D721Med (cell line): ENCODE measurements at regions not wholly inside any gene's neighbourhood (a gene's known extent, or its start where the extent isn't known, plus 50 kb on each side); places are given as distances from the start of the nearest gene placed in this dataset.
A peak's percentile ranks its signal among the peaks of the same experiment; 100 is the strongest.

Experiments
- DNase-seq: peaks from one replicate; pipeline ENCODE4 v3.0.0; 2011; ENCODE audit warnings: low spot score; ENCODE audit not compliant: insufficient read length
- FAIRE-seq: peaks from 2 replicates; lab custom pipeline; 2011; peaks lifted over from hg19 to GRCh38; lab: Jason Lieb, UNC
- CTCF ChIP-seq: IDR thresholded peaks from 2 replicates; pipeline ENCODE4 v1.5.1; 2012; ENCODE audit warnings: mild to moderate bottlenecking, control low read depth; ENCODE audit not compliant: insufficient read depth; ENCODE audit errors: missing control alignments

- no peak for DNase-seq
- no peak for TF ChIP-seq CTCF
- no peak for FAIRE-seq
These were observed 174.3 kb downstream of the SLIT2 start for GRCh38 chr4:20426028-20426427.

GRCh38 chr4:20428436-20429160 is 176.9 kb downstream of the SLIT2 start:
- FAIRE-seq, result no peak
- peak; percentile 16 for TF ChIP-seq CTCF
- no peak for DNase-seq

GRCh38 chr4:20430259-20430941 is 178.7 kb downstream of the SLIT2 start:
- FAIRE-seq (no peak), DNase-seq (no peak)
- no peak for TF ChIP-seq CTCF

- FAIRE-seq, result no peak
- no peak for TF ChIP-seq CTCF
- no peak for DNase-seq
These were observed 179.8 kb downstream of the SLIT2 start for GRCh38 chr4:20431543-20431951.

GRCh38 chr4:20432088-20432487 is 180.4 kb downstream of the SLIT2 start:
- TF ChIP-seq CTCF, result no peak
- FAIRE-seq (peak; percentile 86), DNase-seq (no peak)

- no peak for DNase-seq
- FAIRE-seq, result peak; percentile 25
- no peak for TF ChIP-seq CTCF
These were observed 181.5 kb downstream of the SLIT2 start for GRCh38 chr4:20433097-20433705.

- no peak for DNase-seq
- no peak for FAIRE-seq
- no peak for TF ChIP-seq CTCF
These were observed 188.5 kb downstream of the SLIT2 start for GRCh38 chr4:20440170-20440569.
